MCF 10A (cell line): ENCODE measurements at regions not wholly inside any gene's neighbourhood (a gene's known extent, or its start where the extent isn't known, plus 50 kb on each side); places are given as distances from the start of the nearest gene placed in this dataset.

Source experiments
- BruUV-seq: library from RNA; stranded (reverse); fragments of 400-500 nt; replicated peaks from 2 replicates; lab custom pipeline; 2021; lab: Mats Ljungman, UMichigan
- CTCF ChIA-PET: fragments of 300-600 bp; sonication (Branson Sonifier 250); formaldehyde crosslinking; extraction: SDS; loops from one replicate; lab custom pipeline; 2021; ENCODE audit warnings: antibody characterized with exemption, inconsistent platforms; lab: Yijun Ruan, JAX
- POLR2A ChIA-PET: fragments of 300-600, 350-650 bp; sonication (Branson Sonifier 250); formaldehyde crosslinking; extraction: SDS; loops from one replicate; lab custom pipeline; 2020; ENCODE audit warnings: antibody characterized with exemption, inconsistent platforms; lab: Yijun Ruan, JAX
- DNase-seq: peaks from one replicate; pipeline ENCODE4 v3.0.0-alpha.2; 2018; ENCODE audit not compliant: unreplicated experiment
- H3K27ac Mint-ChIP-seq: one replicate; pipeline ENCODE4 v1.8.0; 2022; ENCODE audit warnings: mild to moderate bottlenecking, low read depth, mixed read lengths; ENCODE audit not compliant: unreplicated experiment
- H3K27me3 Mint-ChIP-seq: one replicate; pipeline ENCODE4 v1.8.0; 2022; ENCODE audit warnings: mixed read lengths; ENCODE audit not compliant: insufficient read depth, unreplicated experiment
- H3K36me3 Mint-ChIP-seq: one replicate; pipeline ENCODE4 v1.8.0; 2022; ENCODE audit warnings: mild to moderate bottlenecking, moderate library complexity, mixed read lengths; ENCODE audit not compliant: insufficient read depth, unreplicated experiment
- H3K4me1 Mint-ChIP-seq: one replicate; pipeline ENCODE4 v1.8.0; 2022; ENCODE audit warnings: mixed read lengths; ENCODE audit not compliant: insufficient read depth, unreplicated experiment
- H3K4me3 Mint-ChIP-seq: one replicate; pipeline ENCODE4 v1.8.0; 2022; ENCODE audit warnings: mild to moderate bottlenecking, moderate library complexity, mixed read lengths; ENCODE audit not compliant: unreplicated experiment
- H3K9me3 Mint-ChIP-seq: one replicate; pipeline ENCODE4 v1.8.0; 2022; ENCODE audit warnings: mixed read lengths; ENCODE audit not compliant: unreplicated experiment
- CTCF ChIP-seq: fragments of 200-600 bp; IDR thresholded peaks from one replicate; pipeline ENCODE4 v1.8.0; 2022; ENCODE audit warnings: antibody characterized with exemption, mild to moderate bottlenecking; ENCODE audit not compliant: unreplicated experiment
- intact Hi-C: fragments of 100-400 bp; cut with micrococcal nuclease; formaldehyde crosslinking; loops from 2 replicates; pipeline ENCODE4 v1.14.1; 2022

GRCh38 chr1:228937851-228938536, 202.7 kb downstream of the RHOU start:
- peaks cover 7% of the 10 kb centered on the region for H3K4me1 Mint-ChIP-seq
- intact Hi-C loops: no loop called here
- no TSS peak for BruUV-seq
- TF ChIP-seq CTCF: no peak
- H3K4me3 Mint-ChIP-seq: no peak overlapping the region
- POLR2A ChIA-PET: interaction anchor here (0.6 kb wide), 1 partner anchor 34 kb away, joined by 3 read pairs; no protein-coding TSS in a partner anchor
- no peak for DNase-seq
- peaks cover 39% of the 10 kb centered on the region for H3K27me3 Mint-ChIP-seq
- CTCF ChIA-PET: interaction anchor here (0.6 to 1.2 kb wide), 3 partner anchors 13 to 400 kb away, joined by 3 to 4 read pairs (median 4); no protein-coding TSS in a partner anchor
- no peaks in the 10 kb centered on the region for H3K36me3 Mint-ChIP-seq
- no peaks in the 10 kb centered on the region for H3K9me3 Mint-ChIP-seq
- no peak overlapping the region for H3K27ac Mint-ChIP-seq

- Mint-ChIP-seq H3K4me3 (no peak overlapping the region), H3K9me3 (no peaks in the 10 kb centered on the region), H3K27ac (no peak overlapping the region), H3K36me3 (no peaks in the 10 kb centered on the region), H3K4me1 (peaks cover 7% of the 10 kb centered on the region), H3K27me3 (peaks cover 34% of the 10 kb centered on the region)
- no TSS peak for BruUV-seq
- no peak for TF ChIP-seq CTCF
- intact Hi-C loops: no loop called here
- ChIA-PET POLR2A (no interaction called here), CTCF (interaction anchor here (0.6 kb wide), 1 partner anchor 399 kb away, joined by 4 read pairs; no protein-coding TSS in a partner anchor)
- no peak for DNase-seq
Measured at GRCh38 chr1:228938537-228938901, 203.2 kb downstream of the RHOU start.

DNA sequence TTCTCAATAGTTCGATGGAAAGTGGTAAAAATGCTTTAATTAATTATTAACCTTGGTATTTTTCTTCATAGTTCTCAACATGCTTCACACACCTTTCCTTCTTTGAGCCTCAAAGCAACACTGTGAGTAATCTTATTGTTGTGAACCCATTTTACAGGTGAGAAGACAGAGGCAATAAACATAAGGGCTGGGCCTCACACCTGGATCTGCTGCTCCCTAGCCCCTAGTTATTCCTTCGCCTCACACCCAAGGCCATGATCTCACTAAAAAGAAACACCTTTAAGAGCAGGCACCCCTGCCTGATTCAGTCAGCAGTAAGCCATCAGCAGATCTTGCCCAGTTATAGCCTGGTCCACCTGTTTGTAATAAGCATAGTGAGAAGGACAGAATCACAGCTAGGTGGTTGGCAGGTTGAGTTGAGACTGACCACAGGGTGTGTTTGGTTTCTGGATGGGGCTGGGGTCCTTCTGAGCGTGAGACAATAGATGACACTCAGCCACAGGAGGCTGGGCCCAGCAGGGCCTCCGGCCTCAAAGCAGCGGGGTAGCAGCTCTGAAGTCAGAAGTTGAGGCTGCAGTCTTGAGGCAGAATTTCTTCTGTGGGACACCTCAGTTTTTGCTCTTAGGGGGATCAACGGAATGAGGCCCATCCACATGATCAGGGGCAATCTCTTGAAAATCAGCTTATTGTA, 203.9 kb downstream of the RHOU start:
- TF ChIP-seq CTCF: no peak
- CTCF ChIA-PET: no interaction called here
- peaks cover 28% of the 10 kb centered on the region for H3K27me3 Mint-ChIP-seq
- H3K4me3 Mint-ChIP-seq: no peak overlapping the region
- H3K4me1 Mint-ChIP-seq: peaks cover 7% of the 10 kb centered on the region
- no peaks in the 10 kb centered on the region for H3K9me3 Mint-ChIP-seq
- H3K36me3 Mint-ChIP-seq: no peaks in the 10 kb centered on the region
- intact Hi-C loops: no loop called here
- POLR2A ChIA-PET: no interaction called here
- no peak for DNase-seq
- H3K27ac Mint-ChIP-seq: no peak overlapping the region
- no TSS peak for BruUV-seq

DNA sequence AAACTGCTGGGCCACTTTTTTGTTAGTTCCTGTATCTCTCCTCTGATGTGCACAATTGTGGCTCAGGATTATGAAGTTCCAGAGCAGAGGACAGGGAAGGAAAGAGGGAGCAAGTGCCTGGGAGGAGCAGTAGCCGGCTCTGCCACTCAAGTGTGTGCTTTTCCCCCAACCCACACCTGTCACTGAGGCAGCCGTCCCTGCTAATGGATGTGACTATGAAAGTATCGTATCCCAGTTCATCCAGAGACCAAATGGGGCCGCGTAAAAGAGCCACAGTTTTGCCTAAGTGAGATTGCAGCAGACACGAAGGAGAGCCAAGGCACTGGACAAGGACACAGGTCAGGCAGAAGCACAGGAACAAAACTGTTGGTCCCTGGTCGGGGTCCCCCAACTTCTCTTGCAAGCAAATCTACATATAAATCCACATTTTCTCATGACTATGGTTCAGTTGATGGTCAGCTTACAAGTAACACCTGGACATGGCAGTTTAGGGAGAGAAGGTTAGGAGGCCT, 204.7 kb downstream of the RHOU start:
- intact Hi-C loops: no loop called here
- no TSS peak for BruUV-seq
- Mint-ChIP-seq H3K27me3 (peaks cover 23% of the 10 kb centered on the region), H3K4me1 (peaks cover 7% of the 10 kb centered on the region), H3K27ac (no peak overlapping the region), H3K9me3 (no peaks in the 10 kb centered on the region), H3K4me3 (no peak overlapping the region), H3K36me3 (no peaks in the 10 kb centered on the region)
- no peak for DNase-seq
- ChIA-PET CTCF (no interaction called here), POLR2A (no interaction called here)
- no peak for TF ChIP-seq CTCF
